ENCODE measurements at regions not wholly inside any gene's neighbourhood (a gene's known extent, or its start where the extent isn't known, plus 50 kb on each side); places are given as distances from the start of the nearest gene placed in this dataset.

GRCh38 chr1:217063172-217063908, 340.1 kb upstream of the ESRRG start:
- POLR2A ChIA-PET (ENCODE audit: unreplicated experiment): no interaction called here
- CTCF ChIA-PET: no interaction called here
- TF ChIP-seq BHLHE40 (IDR thresholded peaks at IDR 0.05; ENCODE audit: low read depth, low read length) (no peak), RAD21 (IDR thresholded peaks at IDR 0.05; ENCODE audit: low read length) (no peak), MAZ (IDR thresholded peaks at IDR 0.05; ENCODE audit: borderline replicate concordance, low read depth, low read length) (no peak), USF2 (IDR thresholded peaks at IDR 0.05; ENCODE audit: low read depth, low read length) (no peak), ELK1 (IDR thresholded peaks at IDR 0.05; ENCODE audit: borderline replicate concordance, low read depth, low read length) (no peak), MXI1 (IDR thresholded peaks at IDR 0.05; ENCODE audit: borderline replicate concordance, low read depth, low read length) (no peak), CHD1 (IDR thresholded peaks at IDR 0.05; ENCODE audit: low read depth, low read length) (no peak), MAFK (IDR thresholded peaks at IDR 0.05; ENCODE audit: low read depth, low read length) (no peak), POLR2A (IDR thresholded peaks at IDR 0.05; ENCODE audit: low read depth, low read length) (no peak)

More at GRCh38 chr1:217063172-217063908, 340.1 kb upstream of the ESRRG start:
- no CpG with 5 or more reads among the region's 6 CpGs for WGBS, 2 experiments (ENCODE audit: extremely low coverage in 2 of 2, insufficient read length in 1 of 2)
- in situ Hi-C loops (cut with MboI; ENCODE audit: low sequenced_read_pairs): no loop called here
- Histone ChIP-seq H3K23ac (ENCODE audit: low read depth, low read length) (no peak overlapping the region), H2BK20ac (ENCODE audit: low read depth, low read length) (no peak overlapping the region), H4K8ac (ENCODE audit: low read depth in 2 of 2, low read length in 2 of 2) (no peak overlapping the region), H3K4ac (ENCODE audit: low read depth, low read length) (no peak overlapping the region), H2BK15ac (ENCODE audit: low read depth, low read length) (no peak overlapping the region), H3K56ac (ENCODE audit: extremely low read depth, insufficient read depth, low read length) (no peak overlapping the region), H3K4me2 (ENCODE audit: low read depth, low read length) (no peak overlapping the region), H2AFZ (replicated peaks; ENCODE audit: low read length, poor library complexity) (no peak overlapping the region), H3K27ac (ENCODE audit: insufficient read depth, low read length) (no peak overlapping the region), H4K91ac (ENCODE audit: insufficient read depth, low read depth, low read length) (no peak overlapping the region), H3K9me3 (ENCODE audit: control insufficient read depth, insufficient read depth, low read length) (no peaks in the 10 kb centered on the region), H3K18ac (ENCODE audit: low read depth, low read length) (no peak overlapping the region), H2AK5ac (ENCODE audit: low read depth, low read length) (no peak overlapping the region), H3K9ac (ENCODE audit: low read depth, low read length) (no peak overlapping the region), H2AK9ac (replicated peaks; ENCODE audit: low read depth, low read length, poor library complexity) (no peak overlapping the region), H4K5ac (ENCODE audit: low read depth, low read length) (no peak overlapping the region), H3K27me3 (ENCODE audit: control insufficient read depth, insufficient read depth, low read length) (no peaks in the 10 kb centered on the region), H3K36me3 (ENCODE audit: control insufficient read depth, insufficient read depth, low read length) (no peaks in the 10 kb centered on the region), H3K4me1 (ENCODE audit: control insufficient read depth, insufficient read depth, low read length) (no peaks in the 10 kb centered on the region), H4K20me1 (ENCODE audit: insufficient read depth, low read length) (no peaks in the 10 kb centered on the region), H3K9me1 (ENCODE audit: insufficient read depth, low read length) (no peaks in the 10 kb centered on the region), H2BK5ac (ENCODE audit: low read depth, low read length, poor library complexity, severe bottlenecking) (no peak overlapping the region), H2BK120ac (ENCODE audit: low read depth, low read length) (no peak overlapping the region), H3K79me1 (ENCODE audit: low read depth in 1 of 2, low read length in 2 of 2) (no peaks in the 10 kb centered on the region), H3K4me3 (ENCODE audit: insufficient read depth, low read depth, low read length) (no peak overlapping the region), H3K14ac (replicated peaks; ENCODE audit: low read depth, low read length) (no peak overlapping the region)
- dilution Hi-C loops (cut with HindIII; ENCODE audit: low sequenced_read_pairs, unreplicated experiment): no loop called here
- ATAC-seq (ENCODE audit: low read depth) (no peak), DNase-seq (no peak)
- no TSS peak for BruUV-seq (replicated peaks)
- intact Hi-C loops (cut with micrococcal nuclease): no loop called here

Measured in IMR-90 (cell line).